Motor neuron (in vitro differentiated cells): ENCODE measurements at regions not wholly inside any gene's neighbourhood (a gene's known extent, or its start where the extent isn't known, plus 50 kb on each side); places are given as distances from the start of the nearest gene placed in this dataset.

Experiments
- ATAC-seq, 8 experiments: fragments of 200-7000 bp; cut with Tn5 transposase; replicated peaks in 6 of 8; 2 replicates each; pipeline ENCODE4 v1.8.0; 2021; ENCODE audit warnings: mild to moderate bottlenecking in 8 of 8, moderate library complexity in 8 of 8
- H3K27ac ChIP-seq, 2 donors: fragments of 250-450 bp; sonication (Bioruptor Pico); 2 replicates each; pipeline ENCODE4 v1.9.0; 2021; ENCODE audit warnings: antibody characterized with exemption in 2 of 2, mild to moderate bottlenecking in 2 of 2, moderate library complexity in 1 of 2
- H3K4me1 ChIP-seq, 2 donors: fragments of 250-450 bp; sonication (Bioruptor Pico); replicated peaks in 1 of 2; 2 replicates each; pipeline ENCODE4 v1.6.1; 2021; ENCODE audit warnings: antibody characterized with exemption in 2 of 2, mild to moderate bottlenecking in 2 of 2, moderate library complexity in 1 of 2
- H3K4me3 ChIP-seq, 5 donors: fragments of 250-450 bp; sonication (Bioruptor Pico); 2 replicates each; pipeline ENCODE4 v1.9.0; 2021; ENCODE audit warnings: antibody characterized with exemption in 5 of 5, mild to moderate bottlenecking in 5 of 5, moderate library complexity in 4 of 5
- WGBS, 10 experiments: fragments of 450-650 bp; shearing (Covaris generic); methylation state at CpG; one replicate each; pipeline ENCODE4 v1.0.0; 2022; 5-methylcytosine and 5-hydroxymethylcytosine counted together
- in situ Hi-C, 9 experiments: fragments of 400-800 bp; cut with MboI; loops; one replicate each; pipeline ENCODE4 v1.15.0; 2021; ENCODE audit warnings: low sequenced_read_pairs in 9 of 9, low pct_unique_long_range_greater_than_20kb in 2 of 9; ENCODE audit not compliant: unreplicated experiment in 9 of 9

DNA sequence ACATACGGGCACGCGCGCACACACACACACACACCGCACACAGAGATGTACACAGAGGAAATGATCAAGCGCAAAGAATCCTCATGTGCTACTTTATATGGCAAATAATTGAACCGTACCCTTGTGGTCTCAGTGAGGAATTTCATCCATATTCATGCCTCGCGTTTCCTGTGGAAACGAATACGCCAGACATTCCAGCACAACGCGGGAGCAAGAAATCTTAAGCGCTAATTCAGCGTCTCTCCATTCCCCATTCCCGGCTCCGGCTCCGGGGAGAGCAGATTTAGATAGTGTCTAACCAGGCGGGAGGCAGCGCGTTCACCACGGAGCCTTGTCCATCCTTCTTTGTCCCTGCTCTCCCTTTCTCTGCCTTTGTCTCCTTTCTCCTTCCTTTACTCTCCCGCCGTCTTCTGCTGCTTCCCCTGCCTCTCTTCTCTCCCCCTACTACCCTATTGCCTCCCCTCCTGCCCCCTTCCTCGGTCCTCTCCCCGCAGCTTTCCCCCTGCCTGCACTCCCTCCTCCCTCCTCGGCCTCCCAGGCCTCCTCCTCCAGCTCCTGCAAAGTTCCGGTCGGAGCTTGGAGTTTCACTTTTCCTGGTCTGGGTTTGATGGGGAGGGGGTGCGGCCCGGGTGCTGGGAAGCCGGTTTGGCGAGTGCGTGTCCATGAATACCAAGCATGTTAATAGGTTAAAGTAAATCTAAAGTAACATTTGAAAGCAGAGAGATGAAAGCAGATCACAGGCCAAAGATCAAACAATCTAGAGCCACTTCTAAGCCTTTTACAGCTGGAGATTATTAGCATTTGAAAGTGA is 579.3 kb downstream of the BUD13 start:
- in situ Hi-C loops, result no loop called here
- WGBS, 10 experiments, result 0 to 3% (median 2%) methylated on average over 5 to 17 of the region's 34 CpGs; no CpG with 5 or more reads in 2 of the 10 experiments
- Histone ChIP-seq H3K4me3 (peak overlapping the region; percentile 19 to 46 (median 29)), H3K27ac (peak overlapping the region; percentile 66 to 67), H3K4me1 (peaks cover 26 to 30% of the 10 kb centered on the region in 2 donors)
- peak; percentile 74 to 94 (median 78) for ATAC-seq

DNA sequence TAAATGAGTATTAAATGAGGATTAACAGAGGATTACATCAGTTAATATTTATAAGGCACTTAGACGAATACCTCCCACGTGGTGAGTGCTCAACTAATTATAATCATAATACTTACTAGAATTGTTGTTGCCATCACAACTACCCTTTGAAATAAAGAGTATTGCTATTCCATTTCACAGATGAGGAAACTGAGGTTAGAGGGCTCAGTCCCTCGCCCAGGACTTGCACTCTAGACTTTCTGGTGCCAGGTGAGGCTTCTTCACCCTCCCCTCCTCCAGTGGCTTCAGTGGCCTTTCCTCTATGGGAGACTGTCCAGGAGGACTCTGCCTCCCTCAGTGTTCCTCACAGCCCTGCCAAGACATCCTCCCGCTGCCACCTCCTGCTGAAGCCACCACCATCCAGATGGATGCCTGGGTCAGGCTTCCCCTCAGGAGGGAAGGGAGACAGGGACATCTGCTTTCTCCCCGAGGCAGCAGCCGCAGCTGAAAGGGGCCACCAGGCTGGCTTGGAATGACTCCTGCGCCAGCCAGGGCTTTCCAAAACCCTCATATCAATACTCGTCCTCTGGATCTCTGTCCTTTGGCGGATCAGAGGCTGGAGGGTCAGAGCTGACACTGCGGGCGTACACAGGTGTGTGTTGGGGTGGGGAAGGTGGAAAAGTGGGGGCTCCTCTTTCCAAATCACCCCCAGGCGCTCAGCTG is 580.1 kb downstream of the BUD13 start:
- peak in 7 of 8 experiments; percentile 9 to 47 (median 33) for ATAC-seq

DNA sequence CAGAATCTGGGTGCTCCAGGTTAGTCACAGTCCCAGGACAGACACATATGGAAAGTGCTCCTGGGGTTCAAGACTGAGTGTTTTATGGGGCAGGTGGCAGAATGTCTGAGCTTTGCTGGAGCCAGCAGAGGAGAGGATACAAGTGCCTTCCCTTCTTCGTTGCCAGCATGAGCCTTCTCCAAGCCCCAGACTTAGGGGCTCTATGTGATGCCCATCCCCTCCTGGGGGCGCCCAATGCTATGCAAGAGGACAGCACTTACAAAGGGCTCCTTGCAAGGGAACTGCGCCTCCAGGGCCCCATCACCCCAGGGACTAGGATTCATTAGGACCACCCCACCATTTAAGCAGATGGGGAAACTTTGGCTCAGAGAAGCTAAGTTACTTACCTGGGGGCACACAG is 581.9 kb downstream of the BUD13 start:
- H3K27ac ChIP-seq, result no peak overlapping the region
- H3K4me1 ChIP-seq, result peaks cover 29 to 32% of the 10 kb centered on the region in 2 donors
- in situ Hi-C loops, result no loop called here
- 20 to 100% (median 80%) methylated on average over 1 to 2 of the region's 3 CpGs; no CpG with 5 or more reads in 4 of the 10 experiments for WGBS, 10 experiments
- ATAC-seq, result no peak
- no peak overlapping the region for H3K4me3 ChIP-seq

More for the DNA sequence above, 580.1 kb downstream of the BUD13 start:
- Histone ChIP-seq H3K27ac (peak overlapping the region; percentile 66 to 67), H3K4me3 (peak overlapping the region; percentile 19 to 46 (median 29)), H3K4me1 (peaks cover 23 to 30% of the 10 kb centered on the region in 2 donors)
- in situ Hi-C loops, result no loop called here
- 24 to 74% (median 43%) methylated on average over 1 to 6 of the region's 12 CpGs for WGBS, 10 experiments

DNA sequence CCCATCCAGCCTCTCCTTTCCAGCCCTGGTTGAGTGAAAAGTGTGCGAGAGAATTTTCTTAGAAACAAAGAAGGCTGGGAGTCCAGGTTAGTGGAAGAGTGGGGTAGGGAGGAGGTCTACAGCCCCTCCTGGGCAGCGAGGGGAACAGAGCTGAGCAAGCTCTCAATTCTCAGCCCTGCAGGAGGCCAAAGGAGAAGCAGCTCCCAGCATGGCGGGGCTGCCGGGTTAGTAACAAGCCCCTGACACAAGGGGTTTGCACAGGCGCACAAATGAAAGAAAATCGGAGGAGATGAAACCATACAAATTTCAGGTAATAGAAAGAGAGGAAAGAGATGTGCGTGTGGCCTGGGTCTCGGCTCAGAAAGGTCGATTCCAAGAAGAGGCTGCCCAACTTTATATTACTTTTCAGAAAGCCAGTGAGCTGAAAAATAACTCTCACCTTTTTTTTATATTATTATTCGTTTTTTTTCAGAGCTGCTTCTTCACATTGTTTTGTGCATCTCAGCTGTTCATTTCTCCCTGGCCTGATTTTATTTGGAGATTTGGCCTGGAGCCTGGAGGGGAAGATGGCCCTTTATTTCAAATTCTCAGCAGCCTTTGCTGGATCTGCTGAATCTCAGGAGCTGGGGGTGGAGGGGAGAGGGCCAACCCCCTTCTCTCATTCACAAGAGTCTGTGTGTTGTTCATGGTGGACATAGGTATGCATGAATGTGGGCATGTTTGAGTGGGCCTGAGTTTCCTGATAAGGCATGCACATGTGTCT is 583.2 kb downstream of the BUD13 start:
- no peak for ATAC-seq
- H3K27ac ChIP-seq, result no peak overlapping the region
- H3K4me1 ChIP-seq, result peaks cover 39 to 41% of the 10 kb centered on the region in 2 donors
- H3K4me3 ChIP-seq, result no peak overlapping the region
- 18 to 58% (median 30%) methylated on average over 2 to 8 of the region's 10 CpGs; no CpG with 5 or more reads in 1 of the 10 experiments for WGBS, 10 experiments
- in situ Hi-C loops, result no loop called here

DNA sequence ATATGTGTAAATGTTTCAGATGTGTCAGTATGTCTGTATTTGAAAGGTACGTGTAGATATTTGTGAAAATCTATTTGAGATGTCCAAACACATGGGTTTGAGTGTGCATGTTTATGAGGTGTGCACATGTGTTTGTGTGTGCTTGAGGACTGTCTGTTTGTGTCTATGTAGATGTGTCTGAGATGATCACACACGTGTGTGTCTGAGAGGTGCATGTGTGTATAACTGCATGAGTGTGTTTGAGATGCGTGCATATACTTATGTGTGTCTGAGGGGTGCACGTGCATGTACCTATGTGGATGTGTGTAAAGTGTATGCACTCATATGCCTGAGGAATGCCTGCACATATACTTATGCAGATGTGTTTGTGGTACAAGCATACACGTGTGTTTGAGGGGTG is 584.4 kb downstream of the BUD13 start:
- ATAC-seq, result no peak
- Histone ChIP-seq H3K27ac (no peak overlapping the region), H3K4me3 (no peak overlapping the region), H3K4me1 (peaks cover 36 to 39% of the 10 kb centered on the region in 2 donors)
- WGBS, 10 experiments, result 0 to 100% (median 67%) methylated on average over 1 to 4 of the region's 5 CpGs; no CpG with 5 or more reads in 1 of the 10 experiments
- in situ Hi-C loops, result no loop called here

DNA sequence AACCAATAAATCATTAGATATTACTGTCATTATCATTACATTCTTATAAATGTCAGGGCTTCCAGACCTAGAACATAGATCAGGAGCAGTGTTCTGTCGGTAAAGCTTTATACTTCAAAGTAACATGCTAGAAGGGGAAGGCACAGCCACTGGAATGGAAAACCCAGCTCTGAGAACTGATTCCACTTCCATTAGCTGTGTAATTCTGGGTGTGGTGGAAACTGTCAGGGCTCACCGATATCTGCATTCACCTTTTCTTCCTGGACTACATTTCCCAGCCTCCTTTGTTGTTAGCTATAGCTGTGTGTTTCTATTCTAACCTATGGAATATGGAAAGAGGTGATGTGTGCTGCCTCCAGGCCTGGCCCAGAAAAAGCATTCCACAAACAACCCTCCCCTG is 585.8 kb downstream of the BUD13 start:
- peak in 1 of 8 experiments; percentile 14 for ATAC-seq
- 0 to 94% (median 67%) methylated on average over 1 to 2 of the region's 2 CpGs; no CpG with 5 or more reads in 5 of the 10 experiments for WGBS, 10 experiments
- Histone ChIP-seq H3K4me1 (peaks cover 31 to 34% of the 10 kb centered on the region in 2 donors), H3K4me3 (no peak overlapping the region), H3K27ac (no peak overlapping the region)
- in situ Hi-C loops, result no loop called here

DNA sequence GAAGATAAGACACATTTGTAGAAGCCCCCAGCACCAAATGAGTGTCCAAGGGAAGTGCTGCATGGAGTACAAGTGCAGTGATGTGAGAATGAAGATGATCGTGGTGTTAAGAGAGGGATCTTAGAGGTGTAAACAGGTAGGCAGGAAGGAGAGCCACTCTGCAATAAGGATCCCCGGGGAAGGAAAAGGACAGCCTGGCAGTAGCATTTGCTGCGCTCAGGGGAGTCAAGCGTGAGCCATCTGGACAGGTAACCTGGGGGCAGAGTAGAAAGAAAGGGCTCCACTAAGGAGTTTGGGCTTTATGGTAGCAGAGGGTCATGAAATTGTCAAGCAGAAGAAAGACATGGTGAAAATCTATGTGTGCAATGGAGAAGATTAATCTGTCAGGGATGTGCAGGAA is 587.2 kb downstream of the BUD13 start:
- no peak overlapping the region for H3K27ac ChIP-seq
- peaks cover 40 to 46% of the 10 kb centered on the region in 2 donors for H3K4me1 ChIP-seq
- H3K4me3 ChIP-seq, result no peak overlapping the region
- in situ Hi-C loops, result no loop called here
- 50 to 100% (median 93%) methylated on average over 1 to 3 of the region's 4 CpGs; no CpG with 5 or more reads in 5 of the 10 experiments for WGBS, 10 experiments
- ATAC-seq, result no peak

DNA sequence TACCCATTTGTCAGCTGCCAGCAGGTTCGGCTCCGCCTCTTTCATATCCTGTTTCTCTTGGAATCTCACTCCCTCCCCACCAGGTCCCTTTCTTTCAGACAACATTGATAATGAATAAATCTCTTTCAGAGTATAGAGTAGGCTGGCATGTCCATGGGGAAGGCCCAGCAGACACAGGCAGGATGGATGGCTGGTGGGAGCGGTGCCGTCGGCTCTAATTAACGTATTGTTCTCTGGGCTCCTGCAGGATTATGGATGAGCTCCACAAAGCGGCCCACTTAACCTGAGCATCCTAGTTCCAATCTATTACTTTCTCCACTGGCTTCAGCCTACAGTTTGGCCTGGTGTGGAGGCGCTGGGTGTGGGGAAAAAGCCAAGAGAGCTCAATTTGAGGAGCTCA is 588.0 kb downstream of the BUD13 start:
- H3K4me3 ChIP-seq, result no peak overlapping the region
- peaks cover 37 to 45% of the 10 kb centered on the region in 2 donors for H3K4me1 ChIP-seq
- H3K27ac ChIP-seq, result no peak overlapping the region
- WGBS, 10 experiments, result 25 to 92% (median 60%) methylated on average over 2 to 6 of the region's 8 CpGs; no CpG with 5 or more reads in 3 of the 10 experiments
- ATAC-seq, result peak in 5 of 8 experiments; percentile 70 to 92 (median 88)
- in situ Hi-C loops, result no loop called here

DNA sequence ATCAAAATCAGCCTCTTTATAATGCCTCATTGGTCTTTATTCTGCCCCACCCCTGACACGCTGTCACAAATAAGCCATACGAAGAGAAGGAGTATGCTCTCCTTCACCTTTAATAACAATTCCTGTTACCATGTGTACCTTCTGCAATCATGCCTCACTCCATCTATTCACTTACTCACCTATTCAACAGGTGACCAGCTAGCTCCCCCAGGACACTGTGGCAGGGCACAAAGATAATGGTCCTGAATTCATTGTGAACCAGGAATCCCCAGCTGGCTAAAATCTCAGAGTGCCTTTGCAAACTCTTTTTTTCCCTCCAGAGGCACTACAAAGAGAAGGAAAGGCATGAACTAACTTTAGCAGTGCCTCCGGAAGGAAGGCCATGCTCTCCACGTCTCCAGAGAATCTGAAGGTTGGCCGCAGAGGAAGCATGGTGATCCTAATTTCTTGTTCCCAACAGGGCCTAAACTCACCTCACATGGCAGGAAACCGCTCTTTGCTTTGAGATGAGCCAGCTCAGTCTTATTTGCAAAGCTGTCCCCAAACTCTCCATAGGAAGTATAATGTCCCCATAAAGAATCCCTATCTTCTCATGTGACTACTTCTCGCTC is 590.3 kb downstream of the BUD13 start:
- Histone ChIP-seq H3K27ac (no peak overlapping the region), H3K4me1 (peaks cover 38 to 51% of the 10 kb centered on the region in 2 donors), H3K4me3 (no peak overlapping the region)
- ATAC-seq, result no peak
- in situ Hi-C loops, result no loop called here
- WGBS, 10 experiments, result 60 to 100% (median 94%) methylated on average over 1 to 5 of the region's 7 CpGs

DNA sequence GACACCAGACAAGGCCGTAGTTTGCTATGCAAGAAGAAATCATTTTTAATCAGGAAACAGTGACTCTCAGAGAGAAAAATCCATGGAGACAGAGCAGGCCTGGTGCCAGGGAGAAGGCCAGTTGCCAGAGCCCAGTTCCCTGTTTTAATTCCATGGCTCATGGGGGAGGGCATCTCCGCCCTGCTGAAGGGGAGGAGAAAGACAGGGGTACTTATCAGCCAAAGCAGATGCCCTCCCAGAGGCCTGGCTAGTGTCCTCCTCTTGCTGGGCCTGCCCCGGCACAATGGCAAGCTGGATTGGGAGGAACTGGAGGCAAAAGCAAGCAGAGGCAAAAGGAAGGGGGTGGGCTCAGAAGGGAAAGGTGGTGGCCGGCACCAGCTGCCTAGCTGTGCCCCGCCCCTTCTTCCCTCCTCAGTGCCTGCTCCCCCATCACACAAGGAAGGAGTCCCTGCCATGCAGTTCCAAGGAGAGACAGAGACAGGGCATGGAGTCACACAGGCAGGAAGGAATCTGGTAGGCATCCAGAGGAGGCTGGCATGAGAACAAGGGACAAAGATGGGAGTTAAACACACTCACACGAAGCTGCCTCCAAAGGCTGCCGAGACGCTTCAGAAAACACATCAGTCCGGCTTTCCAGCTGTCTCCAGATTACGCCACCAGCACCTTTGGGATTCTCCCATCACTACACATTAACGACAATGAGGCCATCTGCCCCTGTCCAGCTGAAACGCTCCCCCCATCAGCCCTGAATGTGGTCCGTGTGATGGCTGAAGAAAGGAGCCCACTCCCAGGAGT is 591.8 kb downstream of the BUD13 start:
- WGBS, 10 experiments, result 12 to 100% (median 72%) methylated on average over 1 to 7 of the region's 13 CpGs; no CpG with 5 or more reads in 3 of the 10 experiments
- Histone ChIP-seq H3K4me3 (no peak overlapping the region), H3K27ac (no peak overlapping the region), H3K4me1 (peaks cover 46 to 53% of the 10 kb centered on the region in 2 donors)
- in situ Hi-C loops, result no loop called here
- ATAC-seq, result peak in 4 of 8 experiments; percentile 13 to 34 (median 24)

DNA sequence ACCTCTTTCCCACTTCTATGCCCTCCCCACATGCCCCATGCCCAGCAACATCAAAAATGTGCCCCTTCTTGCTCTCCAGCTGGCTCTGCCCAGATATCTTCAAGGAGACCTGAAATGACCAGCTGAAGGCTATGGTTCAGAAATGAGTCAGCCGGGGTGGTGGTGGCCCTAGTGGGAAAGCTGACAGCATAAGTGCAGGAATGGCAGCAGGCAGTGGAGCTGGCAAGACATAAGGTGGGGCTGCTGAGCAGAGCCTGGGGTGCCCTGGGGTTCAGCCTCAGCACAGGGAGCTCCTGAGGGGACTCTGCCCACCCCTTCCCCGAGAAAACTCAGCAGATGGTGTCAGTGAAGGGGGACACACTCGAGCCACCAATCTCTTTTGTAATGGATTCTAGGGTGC is 593.4 kb downstream of the BUD13 start:
- 0 to 86% (median 31%) methylated on average over 1 to 3 of the region's 3 CpGs; no CpG with 5 or more reads in 4 of the 10 experiments for WGBS, 10 experiments
- in situ Hi-C loops, result no loop called here
- no peak overlapping the region for H3K4me3 ChIP-seq
- ATAC-seq, result peak in 1 of 8 experiments; percentile 54
- H3K27ac ChIP-seq, result no peak overlapping the region
- peaks cover 46 to 56% of the 10 kb centered on the region in 2 donors for H3K4me1 ChIP-seq
